Neural progenitor cell (in vitro differentiated cells): ENCODE measurements at regions not wholly inside any gene's neighbourhood (a gene's known extent, or its start where the extent isn't known, plus 50 kb on each side); places are given as distances from the start of the nearest gene placed in this dataset.

Experiments
- DNase-seq: peaks from one replicate; pipeline ENCODE4 v3.0.0-alpha.2; 2016; ENCODE audit warnings: low spot score
- H2AFZ ChIP-seq: fragments of 200-600 bp; sonication (generic); replicated peaks from 2 replicates; pipeline ENCODE4 v1.6.1; 2016; ENCODE audit warnings: antibody characterized with exemption
- H3F3A ChIP-seq: fragments of 200-600 bp; sonication (generic); 2 replicates; pipeline ENCODE4 v1.6.1; 2016; ENCODE audit warnings: antibody characterized with exemption, low read depth
- H3K27ac ChIP-seq: fragments of 200-600 bp; sonication (generic); 2 replicates; pipeline ENCODE4 v1.5.1; 2016; ENCODE audit warnings: mild to moderate bottlenecking
- H3K27me3 ChIP-seq: fragments of 200-600 bp; sonication (generic); 2 replicates; pipeline ENCODE4 v1.6.1; 2016; ENCODE audit warnings: mild to moderate bottlenecking, moderate library complexity
- H3K36me3 ChIP-seq: fragments of 200-600 bp; sonication (generic); 2 replicates; pipeline ENCODE4 v1.5.1; 2016
- H3K4me1 ChIP-seq: fragments of 200-600 bp; sonication (generic); 2 replicates; pipeline ENCODE4 v1.6.1; 2016; ENCODE audit warnings: mixed run types
- H3K4me2 ChIP-seq: fragments of 200-600 bp; sonication (generic); 2 replicates; pipeline ENCODE4 v1.6.1; 2016
- H3K4me3 ChIP-seq: fragments of 200-600 bp; sonication (generic); 2 replicates; pipeline ENCODE4 v1.5.1; 2016
- H3K79me2 ChIP-seq: fragments of 200-600 bp; sonication (generic); 2 replicates; pipeline ENCODE4 v1.6.1; 2016; ENCODE audit warnings: low read depth
- H3K9ac ChIP-seq: fragments of 200-600 bp; sonication (generic); 2 replicates; pipeline ENCODE4 v1.6.1; 2016
- H3K9me3 ChIP-seq: fragments of 200-600 bp; sonication (generic); 2 replicates; pipeline ENCODE4 v1.5.1; 2016; ENCODE audit warnings: low read depth
- H4K20me1 ChIP-seq: fragments of 200-600 bp; sonication (generic); 2 replicates; pipeline ENCODE4 v1.6.1; 2016; ENCODE audit warnings: low read depth
- H3K27ac Mint-ChIP-seq: 3 replicates; pipeline ENCODE4 v1.8.0; 2021; ENCODE audit warnings: mixed read lengths
- H3K27me3 Mint-ChIP-seq: 2 replicates; pipeline ENCODE4 v1.8.0; 2022; ENCODE audit warnings: low read depth, mild to moderate bottlenecking, inconsistent platforms, moderate library complexity, mixed read lengths; ENCODE audit not compliant: insufficient read depth
- H3K36me3 Mint-ChIP-seq: 3 replicates; pipeline ENCODE4 v1.8.0; 2021; ENCODE audit warnings: mixed read lengths
- H3K4me1 Mint-ChIP-seq: 3 replicates; pipeline ENCODE4 v1.8.0; 2021; ENCODE audit warnings: mixed read lengths
- H3K4me3 Mint-ChIP-seq: 3 replicates; pipeline ENCODE4 v1.8.0; 2021; ENCODE audit warnings: mild to moderate bottlenecking, moderate library complexity, mixed read lengths
- H3K9me3 Mint-ChIP-seq: 3 replicates; pipeline ENCODE4 v1.8.0; 2020; ENCODE audit warnings: mixed read lengths
- EZH2 ChIP-seq: fragments of 200-600 bp; sonication (generic); IDR thresholded peaks from 2 replicates; pipeline ENCODE4 v1.6.1; 2017; ENCODE audit warnings: antibody characterized with exemption, mild to moderate bottlenecking, moderate library complexity
- EZH2phosphoT487 ChIP-seq: fragments of 200-600 bp; sonication (generic); IDR thresholded peaks from 2 replicates; pipeline ENCODE4 v1.6.1; 2017; ENCODE audit warnings: antibody characterized with exemption
- TF ChIP-seq, protein P1 (sequence below): fragments of 200-600 bp; sonication (generic); IDR thresholded peaks from 2 replicates; pipeline ENCODE4 v1.5.1; 2017; ENCODE audit warnings: antibody characterized with exemption, mild to moderate bottlenecking

DNA sequence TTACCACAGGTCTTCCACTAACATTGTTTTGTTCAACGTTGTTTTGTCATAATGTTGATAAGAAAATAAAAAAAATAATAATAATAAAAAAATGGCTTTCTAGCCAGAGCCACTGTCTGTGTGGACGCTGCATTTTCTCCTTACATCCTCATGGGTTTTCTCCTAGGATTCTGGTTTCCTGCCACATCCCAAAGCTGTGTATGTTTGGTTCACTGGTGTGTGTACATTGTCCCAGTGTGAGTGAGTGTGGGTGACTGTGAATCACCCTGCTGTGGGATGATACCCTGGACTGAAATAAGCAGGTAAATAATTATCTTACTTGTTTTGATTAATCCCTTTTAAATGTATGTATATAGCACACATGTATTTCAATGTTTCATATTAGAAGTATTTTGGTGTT lies 2154.4 kb upstream of the AGA start:
- H3K27ac ChIP-seq, result no peak overlapping the region
- no peak for DNase-seq
- no peaks in the 10 kb centered on the region for H3K27me3 Mint-ChIP-seq
- no peaks in the 10 kb centered on the region for H4K20me1 ChIP-seq
- no peaks in the 10 kb centered on the region for H3K4me1 Mint-ChIP-seq
- no peak overlapping the region for H3K4me3 Mint-ChIP-seq
- no peak overlapping the region for H3K9ac ChIP-seq
- no peaks in the 10 kb centered on the region for H3F3A ChIP-seq
- no peak overlapping the region for H3K4me2 ChIP-seq
- H3K9me3 ChIP-seq, result no peaks in the 10 kb centered on the region
- no peaks in the 10 kb centered on the region for H3K4me1 ChIP-seq
- H2AFZ ChIP-seq, result no peak overlapping the region
- TF ChIP-seq, protein P1, sequence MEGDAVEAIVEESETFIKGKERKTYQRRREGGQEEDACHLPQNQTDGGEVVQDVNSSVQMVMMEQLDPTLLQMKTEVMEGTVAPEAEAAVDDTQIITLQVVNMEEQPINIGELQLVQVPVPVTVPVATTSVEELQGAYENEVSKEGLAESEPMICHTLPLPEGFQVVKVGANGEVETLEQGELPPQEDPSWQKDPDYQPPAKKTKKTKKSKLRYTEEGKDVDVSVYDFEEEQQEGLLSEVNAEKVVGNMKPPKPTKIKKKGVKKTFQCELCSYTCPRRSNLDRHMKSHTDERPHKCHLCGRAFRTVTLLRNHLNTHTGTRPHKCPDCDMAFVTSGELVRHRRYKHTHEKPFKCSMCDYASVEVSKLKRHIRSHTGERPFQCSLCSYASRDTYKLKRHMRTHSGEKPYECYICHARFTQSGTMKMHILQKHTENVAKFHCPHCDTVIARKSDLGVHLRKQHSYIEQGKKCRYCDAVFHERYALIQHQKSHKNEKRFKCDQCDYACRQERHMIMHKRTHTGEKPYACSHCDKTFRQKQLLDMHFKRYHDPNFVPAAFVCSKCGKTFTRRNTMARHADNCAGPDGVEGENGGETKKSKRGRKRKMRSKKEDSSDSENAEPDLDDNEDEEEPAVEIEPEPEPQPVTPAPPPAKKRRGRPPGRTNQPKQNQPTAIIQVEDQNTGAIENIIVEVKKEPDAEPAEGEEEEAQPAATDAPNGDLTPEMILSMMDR, result no peak
- TF ChIP-seq EZH2 (no peak), EZH2phosphoT487 (no peak)
- no peak overlapping the region for H3K27ac Mint-ChIP-seq
- H3K36me3 ChIP-seq, result no peaks in the 10 kb centered on the region
- H3K36me3 Mint-ChIP-seq, result no peaks in the 10 kb centered on the region
- no peaks in the 10 kb centered on the region for H3K79me2 ChIP-seq
- H3K27me3 ChIP-seq, result no peaks in the 10 kb centered on the region
- no peak overlapping the region for H3K4me3 ChIP-seq
- H3K9me3 Mint-ChIP-seq, result no peaks in the 10 kb centered on the region

DNA sequence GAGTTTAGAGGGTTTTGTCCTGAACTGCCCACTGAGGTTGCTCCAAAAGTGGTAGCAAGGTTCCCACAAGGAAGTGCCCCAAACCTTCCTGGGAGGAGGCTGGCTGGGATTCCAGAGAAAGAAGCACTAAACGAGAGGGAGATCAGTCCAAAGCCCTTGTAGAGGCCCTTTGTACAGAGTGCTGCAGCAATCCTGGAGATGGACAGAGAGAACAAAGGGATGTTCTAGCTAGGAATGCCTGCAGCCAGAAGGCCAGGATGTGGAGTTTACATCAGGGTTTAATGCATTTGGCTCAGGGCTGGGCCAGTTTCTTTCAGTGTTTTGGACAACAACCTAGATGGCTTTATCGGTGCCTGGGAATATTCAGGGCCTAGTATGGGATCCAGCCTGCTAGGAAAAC lies 2155.1 kb upstream of the AGA start:
- Histone ChIP-seq H3K9ac (no peak overlapping the region), H3K27me3 (no peaks in the 10 kb centered on the region), H4K20me1 (no peaks in the 10 kb centered on the region), H3K4me1 (no peaks in the 10 kb centered on the region), H3K27ac (no peak overlapping the region), H3K9me3 (no peaks in the 10 kb centered on the region), H3K4me2 (no peak overlapping the region), H3K4me3 (no peak overlapping the region), H3K36me3 (no peaks in the 10 kb centered on the region), H3K79me2 (no peaks in the 10 kb centered on the region), H2AFZ (peak overlapping the region; percentile 95), H3F3A (no peaks in the 10 kb centered on the region)
- no peaks in the 10 kb centered on the region for H3K27me3 Mint-ChIP-seq
- no peak overlapping the region for H3K27ac Mint-ChIP-seq
- no peaks in the 10 kb centered on the region for H3K4me1 Mint-ChIP-seq
- TF ChIP-seq EZH2, result no peak
- TF ChIP-seq, protein P1, result no peak
- no peak for TF ChIP-seq EZH2phosphoT487
- H3K9me3 Mint-ChIP-seq, result no peaks in the 10 kb centered on the region
- peak; percentile 62 for DNase-seq
- no peaks in the 10 kb centered on the region for H3K36me3 Mint-ChIP-seq
- no peak overlapping the region for H3K4me3 Mint-ChIP-seq

DNA sequence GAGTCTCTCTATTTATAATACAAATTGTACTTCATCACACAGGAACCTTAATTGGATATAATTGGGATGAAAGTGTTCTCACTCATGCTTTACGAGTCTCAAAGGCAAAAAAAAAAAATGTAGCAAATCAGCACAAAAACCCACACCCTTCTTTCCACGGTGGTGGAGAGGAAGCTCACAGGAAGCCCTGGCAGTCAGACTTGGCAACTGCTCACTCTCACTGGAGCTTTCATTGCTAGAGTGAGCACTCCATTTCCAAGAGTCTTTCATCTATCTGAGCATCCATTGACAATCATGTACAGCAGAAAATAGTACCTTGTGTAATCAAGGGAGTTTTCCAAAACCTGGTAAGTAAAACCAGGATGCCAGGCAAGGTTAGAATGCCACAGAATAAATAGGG lies 2159.4 kb upstream of the AGA start:
- H3K4me3 ChIP-seq, result no peak overlapping the region
- no peaks in the 10 kb centered on the region for H3K36me3 ChIP-seq
- Mint-ChIP-seq H3K36me3 (no peaks in the 10 kb centered on the region), H3K27me3 (no peaks in the 10 kb centered on the region), H3K4me1 (no peaks in the 10 kb centered on the region), H3K4me3 (no peak overlapping the region), H3K27ac (no peak overlapping the region), H3K9me3 (no peaks in the 10 kb centered on the region)
- no peak overlapping the region for H3K9ac ChIP-seq
- DNase-seq, result no peak
- TF ChIP-seq, protein P1, result no peak
- no peak for TF ChIP-seq EZH2phosphoT487
- no peak for TF ChIP-seq EZH2
- H3F3A ChIP-seq, result no peaks in the 10 kb centered on the region
- no peaks in the 10 kb centered on the region for H3K4me1 ChIP-seq
- H2AFZ ChIP-seq, result no peak overlapping the region
- no peaks in the 10 kb centered on the region for H3K27me3 ChIP-seq
- no peaks in the 10 kb centered on the region for H3K9me3 ChIP-seq
- H3K79me2 ChIP-seq, result no peaks in the 10 kb centered on the region
- no peak overlapping the region for H3K4me2 ChIP-seq
- no peak overlapping the region for H3K27ac ChIP-seq
- H4K20me1 ChIP-seq, result no peaks in the 10 kb centered on the region

DNA sequence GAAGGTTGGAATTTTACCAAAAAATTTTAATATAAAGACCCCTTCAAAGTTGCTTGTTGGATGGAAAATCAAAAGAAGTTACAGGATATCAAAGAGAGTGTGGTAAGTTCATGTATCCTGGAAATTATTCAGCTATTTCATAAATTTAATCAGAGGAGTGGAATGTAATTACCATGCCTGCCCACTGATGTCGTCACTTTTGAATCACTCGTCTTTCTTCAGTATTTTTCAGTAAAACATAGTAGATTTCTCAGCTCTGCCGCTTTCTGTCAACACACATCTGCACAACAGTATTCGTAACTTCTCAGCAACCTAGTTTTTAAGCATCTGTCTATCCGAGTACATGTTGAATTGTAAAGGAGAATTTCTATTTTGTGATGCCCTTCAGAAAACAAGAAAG lies 2163.0 kb upstream of the AGA start:
- DNase-seq, result no peak
- no peak overlapping the region for H3K27ac Mint-ChIP-seq
- no peaks in the 10 kb centered on the region for H3K4me1 ChIP-seq
- no peaks in the 10 kb centered on the region for H3K79me2 ChIP-seq
- H3K4me3 ChIP-seq, result no peak overlapping the region
- no peaks in the 10 kb centered on the region for H3K9me3 ChIP-seq
- TF ChIP-seq EZH2 (no peak), EZH2phosphoT487 (no peak)
- TF ChIP-seq, protein P1, result no peak
- no peak overlapping the region for H3K9ac ChIP-seq
- H3K27me3 Mint-ChIP-seq, result no peaks in the 10 kb centered on the region
- no peaks in the 10 kb centered on the region for H3K36me3 Mint-ChIP-seq
- no peaks in the 10 kb centered on the region for H4K20me1 ChIP-seq
- no peak overlapping the region for H3K27ac ChIP-seq
- no peak overlapping the region for H3K4me3 Mint-ChIP-seq
- H3F3A ChIP-seq, result no peaks in the 10 kb centered on the region
- no peaks in the 10 kb centered on the region for H3K27me3 ChIP-seq
- no peaks in the 10 kb centered on the region for H3K9me3 Mint-ChIP-seq
- peak overlapping the region; percentile 18 for H2AFZ ChIP-seq
- no peak overlapping the region for H3K4me2 ChIP-seq
- H3K36me3 ChIP-seq, result no peaks in the 10 kb centered on the region
- H3K4me1 Mint-ChIP-seq, result no peaks in the 10 kb centered on the region
